OCI-LY7 (cell line): ENCODE measurements at regions not wholly inside any gene's neighbourhood (a gene's known extent, or its start where the extent isn't known, plus 50 kb on each side); places are given as distances from the start of the nearest gene placed in this dataset.

Experiments
- BruUV-seq: library from RNA; stranded (reverse); fragments of 400-500 nt; replicated peaks from 2 replicates; lab custom pipeline; 2021; lab: Mats Ljungman, UMichigan
- CTCF ChIA-PET: fragments of 300-600 bp; sonication (Branson Sonifier 250); formaldehyde crosslinking; loops from one replicate; lab custom pipeline; 2022; ENCODE audit warnings: antibody characterized with exemption; ENCODE audit not compliant: unreplicated experiment; lab: Charles Lee
- POLR2A ChIA-PET: fragments of 300-600 bp; sonication (Branson Sonifier 250); formaldehyde crosslinking; loops from one replicate; lab custom pipeline; 2022; ENCODE audit warnings: antibody characterized with exemption; lab: Charles Lee
- DNase-seq: peaks from one replicate; pipeline ENCODE4 v3.0.0-alpha.2; 2015; ENCODE audit warnings: low spot score
- H2AFZ ChIP-seq: fragments of 200-600 bp; sonication (generic), shearing (Covaris generic); 2 replicates; pipeline ENCODE4 v1.6.1; 2014; ENCODE audit warnings: mild to moderate bottlenecking, antibody characterized with exemption, low read length, moderate library complexity
- H3K27ac ChIP-seq: fragments of 200-600 bp; sonication (generic); 2 replicates; pipeline ENCODE4 v1.5.1; 2014; ENCODE audit warnings: mixed run types, low read depth, mild to moderate bottlenecking, moderate library complexity, low read length, inconsistent platforms; ENCODE audit not compliant: poor library complexity, severe bottlenecking
- H3K36me3 ChIP-seq: fragments of 200-600 bp; sonication (generic); 2 replicates; pipeline ENCODE4 v1.6.1; 2014; ENCODE audit warnings: mild to moderate bottlenecking, antibody characterized with exemption, low read length, moderate library complexity, mixed read lengths; ENCODE audit not compliant: insufficient read depth
- H3K4me1 ChIP-seq: fragments of 200-600 bp; sonication (generic); 2 replicates; pipeline ENCODE4 v1.5.1; 2014; ENCODE audit warnings: mild to moderate bottlenecking, low read length; ENCODE audit not compliant: insufficient read depth, poor library complexity, severe bottlenecking
- H3K4me2 ChIP-seq: fragments of 200-600 bp; sonication (generic); 2 replicates; pipeline ENCODE4 v1.6.1; 2014; ENCODE audit warnings: mild to moderate bottlenecking, low read length
- H3K4me3 ChIP-seq: fragments of 200-600 bp; sonication (generic); 2 replicates; pipeline ENCODE4 v1.5.1; 2014; ENCODE audit warnings: mild to moderate bottlenecking, low read depth, low read length; ENCODE audit not compliant: poor library complexity, severe bottlenecking
- H3K79me2 ChIP-seq: fragments of 200-600 bp; sonication (generic); 2 replicates; pipeline ENCODE4 v1.6.1; 2016; ENCODE audit warnings: low read depth, mild to moderate bottlenecking, low read length, moderate library complexity, mixed read lengths; ENCODE audit not compliant: insufficient read depth
- H3K9me2 ChIP-seq: fragments of 200-600 bp; sonication (generic); 2 replicates; pipeline ENCODE4 v1.6.1; 2016; ENCODE audit warnings: mild to moderate bottlenecking, low read length, mixed read lengths; ENCODE audit not compliant: insufficient read depth
- H3K9me3 ChIP-seq: fragments of 200-600 bp; sonication (generic); 2 replicates; pipeline ENCODE4 v1.6.1; 2014; ENCODE audit warnings: mild to moderate bottlenecking, mixed run types, low read length, mixed read lengths
- H4K20me1 ChIP-seq: fragments of 200-600 bp; sonication (generic); 2 replicates; pipeline ENCODE4 v1.6.1; 2014; ENCODE audit warnings: mild to moderate bottlenecking, antibody characterized with exemption, low read length, moderate library complexity, mixed read lengths; ENCODE audit not compliant: insufficient read depth
- CTCF ChIP-seq: fragments of 200-600 bp; sonication (generic); conservative IDR thresholded peaks from 2 replicates; pipeline ENCODE4 v1.5.1; 2014; ENCODE audit warnings: mild to moderate bottlenecking, antibody characterized with exemption, low read length, moderate library complexity, mixed read lengths
- EZH2phosphoT487 ChIP-seq: fragments of 200-600 bp; sonication (generic); IDR thresholded peaks from 2 replicates; pipeline ENCODE4 v1.6.1; 2018; ENCODE audit warnings: low read depth, borderline replicate concordance, mild to moderate bottlenecking, mixed run types, antibody characterized with exemption, low read length, moderate library complexity, mixed read lengths
- intact Hi-C: fragments of 100-400 bp; cut with micrococcal nuclease; formaldehyde crosslinking; loops from one replicate; pipeline ENCODE4 v1.10.0; 2022; ENCODE audit not compliant: unreplicated experiment

- no peak overlapping the region for H2AFZ ChIP-seq
- intact Hi-C loops, result no loop called here
- no peaks in the 10 kb centered on the region for H3K4me1 ChIP-seq
- no peak for TF ChIP-seq EZH2phosphoT487
- no peak for TF ChIP-seq CTCF
- no peaks in the 10 kb centered on the region for H3K79me2 ChIP-seq
- no peak for DNase-seq
- no peak overlapping the region for H3K27ac ChIP-seq
- H4K20me1 ChIP-seq, result no peaks in the 10 kb centered on the region
- no peaks in the 10 kb centered on the region for H3K9me2 ChIP-seq
- POLR2A ChIA-PET, result no interaction called here
- H3K4me3 ChIP-seq, result no peak overlapping the region
- no peak overlapping the region for H3K4me2 ChIP-seq
- H3K36me3 ChIP-seq, result no peaks in the 10 kb centered on the region
- CTCF ChIA-PET, result no interaction called here
- H3K9me3 ChIP-seq, result no peaks in the 10 kb centered on the region
- BruUV-seq, result no TSS peak
Measured at GRCh38 chr21:25405984-25406383, 201.3 kb downstream of the MRPL39 start.

- no peaks in the 10 kb centered on the region for H3K9me2 ChIP-seq
Measured at GRCh38 chr21:25402134-25402961, 204.9 kb downstream of the MRPL39 start.

GRCh38 chr21:25400427-25400826, 206.9 kb downstream of the MRPL39 start:
- POLR2A ChIA-PET, result no interaction called here
- no peak overlapping the region for H3K27ac ChIP-seq
- intact Hi-C loops, result no loop called here
- no peaks in the 10 kb centered on the region for H3K79me2 ChIP-seq
- BruUV-seq, result no TSS peak
- TF ChIP-seq CTCF (no peak), EZH2phosphoT487 (no peak)
- CTCF ChIA-PET, result no interaction called here
- H3K4me2 ChIP-seq, result no peak overlapping the region
- no peaks in the 10 kb centered on the region for H3K4me1 ChIP-seq
- H2AFZ ChIP-seq, result no peak overlapping the region
- H3K9me3 ChIP-seq, result no peaks in the 10 kb centered on the region
- H4K20me1 ChIP-seq, result no peaks in the 10 kb centered on the region
- no peak for DNase-seq
- H3K4me3 ChIP-seq, result no peak overlapping the region
- H3K9me2 ChIP-seq, result no peaks in the 10 kb centered on the region
- no peaks in the 10 kb centered on the region for H3K36me3 ChIP-seq

More at GRCh38 chr21:25402134-25402961, 204.9 kb downstream of the MRPL39 start:
- intact Hi-C loops, result no loop called here
- Histone ChIP-seq H2AFZ (no peak overlapping the region), H3K9me3 (no peaks in the 10 kb centered on the region), H3K4me1 (no peaks in the 10 kb centered on the region), H3K36me3 (no peaks in the 10 kb centered on the region), H3K4me2 (no peak overlapping the region), H3K4me3 (no peak overlapping the region), H3K79me2 (no peaks in the 10 kb centered on the region), H4K20me1 (no peaks in the 10 kb centered on the region), H3K27ac (no peak overlapping the region)
- ChIA-PET CTCF (no interaction called here), POLR2A (no interaction called here)
- no peak for TF ChIP-seq EZH2phosphoT487
- DNase-seq, result no peak
- BruUV-seq, result no TSS peak
